ENCODE measurements at regions not wholly inside any gene's neighbourhood (a gene's known extent, or its start where the extent isn't known, plus 50 kb on each side); places are given as distances from the start of the nearest gene placed in this dataset.

- in situ Hi-C loops (cut with HindIII; ENCODE audit: low sequenced_read_pairs): no loop called here
- peak; percentile 82 for DNase-seq (ENCODE audit: low read depth, low spot score)
- H3K4me3 ChIP-seq (ENCODE audit: low read depth, low read length): no peak overlapping the region
- peak; percentile 94 for TF ChIP-seq CTCF (IDR thresholded peaks at IDR 0.05; ENCODE audit: low read depth, low read length)
These were observed 108.5 kb upstream of the XYLT1 start for GRCh38 chr16:17578981-17579874.

- TF ChIP-seq CTCF (IDR thresholded peaks at IDR 0.05; ENCODE audit: low read depth, low read length): no peak
- in situ Hi-C loops (cut with HindIII; ENCODE audit: low sequenced_read_pairs): no loop called here
- no peak overlapping the region for H3K4me3 ChIP-seq (ENCODE audit: low read depth, low read length)
- no peak for DNase-seq (ENCODE audit: low read depth, low spot score)
These were observed 103.5 kb upstream of the XYLT1 start for GRCh38 chr16:17574256-17574655.

- in situ Hi-C loops (cut with HindIII; ENCODE audit: low sequenced_read_pairs): no loop called here
- no peak for TF ChIP-seq CTCF (IDR thresholded peaks at IDR 0.05; ENCODE audit: low read depth, low read length)
- H3K4me3 ChIP-seq (ENCODE audit: low read depth, low read length): no peak overlapping the region
- no peak for DNase-seq (ENCODE audit: low read depth, low spot score)
These were observed 101.4 kb upstream of the XYLT1 start for GRCh38 chr16:17572145-17572544.

- in situ Hi-C loops (cut with HindIII; ENCODE audit: low sequenced_read_pairs): no loop called here
- DNase-seq (ENCODE audit: low read depth, low spot score): no peak
- H3K4me3 ChIP-seq (ENCODE audit: low read depth, low read length): no peak overlapping the region
- TF ChIP-seq CTCF (IDR thresholded peaks at IDR 0.05; ENCODE audit: low read depth, low read length): no peak
These were observed 100.8 kb upstream of the XYLT1 start for GRCh38 chr16:17571499-17572093.

GRCh38 chr16:17568239-17568638, 97.5 kb upstream of the XYLT1 start:
- H3K4me3 ChIP-seq (ENCODE audit: low read depth, low read length): no peak overlapping the region
- no peak for DNase-seq (ENCODE audit: low read depth, low spot score)
- in situ Hi-C loops (cut with HindIII; ENCODE audit: low sequenced_read_pairs): no loop called here
- TF ChIP-seq CTCF (IDR thresholded peaks at IDR 0.05; ENCODE audit: low read depth, low read length): no peak

- H3K4me3 ChIP-seq (ENCODE audit: low read depth, low read length): no peak overlapping the region
- in situ Hi-C loops (cut with HindIII; ENCODE audit: low sequenced_read_pairs): no loop called here
- DNase-seq (ENCODE audit: low read depth, low spot score): no peak
- no peak for TF ChIP-seq CTCF (IDR thresholded peaks at IDR 0.05; ENCODE audit: low read depth, low read length)
These were observed 96.7 kb upstream of the XYLT1 start for GRCh38 chr16:17567455-17567854.

All from astrocyte of the spinal cord (primary cell).